ENCODE measurements at regions not wholly inside any gene's neighbourhood (a gene's known extent, or its start where the extent isn't known, plus 50 kb on each side); places are given as distances from the start of the nearest gene placed in this dataset.
"Not testable (repeated sequence)": the region's sequence is repeated elsewhere in the genome, so short reads cannot be mapped to it uniquely, and the experiment has no call there.

DNA sequence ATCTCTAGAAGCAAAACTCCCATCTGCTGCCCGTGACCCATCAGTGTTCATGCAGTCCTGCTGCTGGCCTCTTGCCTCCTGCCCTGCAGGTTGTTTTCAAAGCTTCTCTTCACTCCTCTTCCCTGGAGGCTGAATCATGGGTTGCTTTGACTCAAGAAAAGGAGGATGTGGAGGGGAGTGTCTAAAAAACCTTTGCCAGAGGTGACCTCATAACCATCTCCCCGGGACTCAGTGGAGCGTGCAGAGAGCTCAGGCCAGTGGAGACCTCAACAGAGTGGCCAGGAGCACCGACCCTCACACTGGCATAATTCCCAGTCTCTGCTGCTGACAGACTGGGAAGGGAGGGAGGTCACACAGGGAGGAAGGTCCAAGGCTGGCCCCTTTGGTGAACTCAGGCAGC is 60.9 kb upstream of the ITGA11 start:
- Mint-ChIP-seq H3K4me1 (peaks cover 37% of the 10 kb centered on the region), H3K9me3 (no peaks in the 10 kb centered on the region), H3K4me3 (no peak overlapping the region), H3K36me3 (ENCODE audit: low read depth) (no peaks in the 10 kb centered on the region), H3K27ac (peak overlapping the region in 2 of 3 experiments; percentile 71 to 81), H3K27me3 (ENCODE audit: low read depth) (peaks cover 10% of the 10 kb centered on the region)
- no peak for TF ChIP-seq CTCF (IDR thresholded peaks at IDR 0.05; ENCODE audit: unreplicated experiment in 3 of 3)

DNA sequence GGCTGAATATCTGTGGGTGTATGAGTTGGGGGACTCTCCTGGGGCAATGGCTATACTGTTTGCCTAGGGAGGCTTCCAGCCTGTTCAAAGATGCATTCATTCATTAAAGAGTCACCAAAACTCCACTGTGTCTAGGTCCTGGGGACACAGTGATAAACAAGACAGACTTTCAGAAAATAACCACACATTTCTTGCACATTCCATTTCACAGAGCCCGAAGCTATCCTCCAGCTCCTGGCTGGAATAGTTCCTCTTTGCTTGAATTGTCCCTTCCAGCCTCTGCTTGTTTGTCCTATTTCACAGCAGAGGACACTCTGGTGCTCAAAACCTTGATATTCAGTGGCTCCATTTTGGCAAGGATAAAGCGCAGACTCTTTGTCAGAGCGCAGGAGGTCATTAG is 61.7 kb upstream of the ITGA11 start:
- peaks cover 37% of the 10 kb centered on the region for H3K4me1 Mint-ChIP-seq
- no peak overlapping the region for H3K4me3 Mint-ChIP-seq
- no peaks in the 10 kb centered on the region for H3K9me3 Mint-ChIP-seq
- peak overlapping the region in 2 of 3 experiments; percentile 71 to 81 for H3K27ac Mint-ChIP-seq
- H3K27me3 Mint-ChIP-seq (ENCODE audit: low read depth): peaks cover 6% of the 10 kb centered on the region
- no peaks in the 10 kb centered on the region for H3K36me3 Mint-ChIP-seq (ENCODE audit: low read depth)
- TF ChIP-seq CTCF (IDR thresholded peaks at IDR 0.05; ENCODE audit: unreplicated experiment in 3 of 3): no peak

GRCh38 chr15:68494573-68495110 is 62.7 kb upstream of the ITGA11 start:
- Mint-ChIP-seq H3K27ac (peak overlapping the region in 2 of 3 experiments; percentile 71 to 80), H3K4me3 (no peak overlapping the region), H3K9me3 (no peaks in the 10 kb centered on the region), H3K27me3 (ENCODE audit: low read depth) (peaks cover 3% of the 10 kb centered on the region), H3K4me1 (peaks cover 38% of the 10 kb centered on the region), H3K36me3 (ENCODE audit: low read depth) (no peaks in the 10 kb centered on the region)
- TF ChIP-seq CTCF (IDR thresholded peaks at IDR 0.05; ENCODE audit: unreplicated experiment in 3 of 3): no peak

- peaks cover 3% of the 10 kb centered on the region for H3K27me3 Mint-ChIP-seq (ENCODE audit: low read depth)
- no peak overlapping the region for H3K4me3 Mint-ChIP-seq
- peak overlapping the region in 2 of 3 experiments; percentile 19 to 80 for H3K27ac Mint-ChIP-seq
- TF ChIP-seq CTCF (IDR thresholded peaks at IDR 0.05; ENCODE audit: unreplicated experiment in 3 of 3): no peak
- no peaks in the 10 kb centered on the region for H3K36me3 Mint-ChIP-seq (ENCODE audit: low read depth)
- no peaks in the 10 kb centered on the region for H3K9me3 Mint-ChIP-seq
- peaks cover 46% of the 10 kb centered on the region for H3K4me1 Mint-ChIP-seq
Observed at GRCh38 chr15:68495221-68495950, 63.4 kb upstream of the ITGA11 start.

GRCh38 chr15:68495981-68496705 is 64.2 kb upstream of the ITGA11 start:
- H3K27ac Mint-ChIP-seq: peak overlapping the region in 2 of 3 experiments; percentile 19 to 80

DNA sequence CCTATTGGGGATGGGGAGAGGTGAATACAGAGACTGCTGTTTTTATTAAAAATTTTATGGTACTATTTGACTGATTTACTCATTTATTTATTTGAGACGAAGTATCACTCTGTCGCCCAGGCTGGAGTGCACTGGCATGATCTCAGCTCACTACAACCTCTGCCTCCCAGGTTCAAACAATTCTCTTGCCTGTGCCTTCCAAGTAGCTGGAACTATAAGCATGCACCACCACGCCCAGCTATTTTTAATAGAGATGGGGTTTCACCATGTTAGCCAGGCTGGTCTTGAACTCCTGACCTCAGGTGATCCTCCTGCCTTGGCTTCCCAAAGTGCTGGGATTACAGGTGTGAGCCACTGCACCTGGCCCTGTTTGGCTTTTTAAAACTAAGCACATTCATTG is 64.8 kb upstream of the ITGA11 start:
- not testable (repeated sequence) for H3K27me3 Mint-ChIP-seq (ENCODE audit: low read depth); H3K4me3 Mint-ChIP-seq; H3K9me3 Mint-ChIP-seq; H3K36me3 Mint-ChIP-seq (ENCODE audit: low read depth)
- peaks cover 51% of the 10 kb centered on the region for H3K4me1 Mint-ChIP-seq
- peak overlapping the region in 1 of 3 experiments; percentile 81 for H3K27ac Mint-ChIP-seq

More at GRCh38 chr15:68495981-68496705, 64.2 kb upstream of the ITGA11 start:
- Mint-ChIP-seq H3K4me1 (peaks cover 47% of the 10 kb centered on the region), H3K36me3 (ENCODE audit: low read depth) (no peaks in the 10 kb centered on the region), H3K4me3 (no peak overlapping the region), H3K9me3 (no peaks in the 10 kb centered on the region), H3K27me3 (ENCODE audit: low read depth) (peaks cover 3% of the 10 kb centered on the region)
- TF ChIP-seq CTCF (IDR thresholded peaks at IDR 0.05; ENCODE audit: unreplicated experiment in 3 of 3): no peak
